Fibroblast of villous mesenchyme (primary cell): ENCODE measurements at regions not wholly inside any gene's neighbourhood (a gene's known extent, or its start where the extent isn't known, plus 50 kb on each side); places are given as distances from the start of the nearest gene placed in this dataset.

ENCODE experiments used
- DNase-seq: peaks from one replicate; pipeline ENCODE4 v3.0.0-alpha.2; 2010; ENCODE audit warnings: low read depth
- H3K4me3 ChIP-seq: 2 replicates; pipeline ENCODE4 v1.5.1; 2011; ENCODE audit warnings: low read depth, mild to moderate bottlenecking, low read length
- TF ChIP-seq, protein P1 (sequence below): IDR thresholded peaks from 2 replicates; pipeline ENCODE4 v1.5.1; 2012; ENCODE audit warnings: low read depth, mild to moderate bottlenecking, low read length; ENCODE audit not compliant: insufficient read depth

DNA sequence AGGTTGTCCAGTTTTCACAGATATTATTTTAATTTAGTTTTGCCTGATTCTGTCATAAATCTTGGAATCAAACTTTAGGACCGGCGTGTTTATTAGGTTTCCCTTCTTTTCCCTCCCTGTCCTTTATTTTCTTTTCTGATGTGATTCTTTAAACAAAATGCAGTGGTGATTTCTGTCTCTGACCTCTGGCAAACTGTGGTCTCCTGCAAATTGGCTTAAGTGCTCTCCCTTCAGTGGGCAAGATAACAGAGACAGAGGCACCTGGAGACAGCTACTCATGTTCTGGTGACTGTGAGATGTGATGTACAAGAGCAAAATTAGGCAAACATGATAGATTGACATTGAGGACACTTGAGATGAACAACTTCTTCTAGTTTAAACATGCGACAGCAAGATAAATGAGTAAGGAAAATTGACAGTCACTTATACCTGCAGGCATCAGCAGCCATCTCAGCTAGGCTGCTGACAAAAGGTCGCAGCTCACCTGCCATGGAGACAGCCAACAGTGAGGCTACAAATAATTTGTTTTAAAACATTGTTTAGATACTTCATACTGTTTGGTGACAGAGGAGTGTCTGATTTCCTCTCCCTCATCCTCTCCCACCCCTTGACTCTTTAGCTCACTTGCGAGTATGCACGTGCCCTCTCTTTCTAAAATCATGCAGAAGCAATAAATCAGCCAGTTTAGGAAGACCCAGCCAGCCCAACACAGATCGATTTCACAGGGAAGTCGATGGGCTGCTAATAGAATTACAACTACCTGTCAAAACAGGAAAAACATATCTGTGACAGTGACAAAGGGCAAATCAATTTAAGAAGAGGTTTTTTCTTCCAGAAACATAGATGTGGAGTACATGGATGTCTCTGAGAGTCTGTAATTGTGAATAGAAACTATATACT, 63.4 kb upstream of the MAP3K7 start:
- DNase-seq, result no peak
- H3K4me3 ChIP-seq, result no peak overlapping the region

GRCh38 chr6:90648873-90649272, 62.0 kb upstream of the MAP3K7 start:
- TF ChIP-seq, protein P1, sequence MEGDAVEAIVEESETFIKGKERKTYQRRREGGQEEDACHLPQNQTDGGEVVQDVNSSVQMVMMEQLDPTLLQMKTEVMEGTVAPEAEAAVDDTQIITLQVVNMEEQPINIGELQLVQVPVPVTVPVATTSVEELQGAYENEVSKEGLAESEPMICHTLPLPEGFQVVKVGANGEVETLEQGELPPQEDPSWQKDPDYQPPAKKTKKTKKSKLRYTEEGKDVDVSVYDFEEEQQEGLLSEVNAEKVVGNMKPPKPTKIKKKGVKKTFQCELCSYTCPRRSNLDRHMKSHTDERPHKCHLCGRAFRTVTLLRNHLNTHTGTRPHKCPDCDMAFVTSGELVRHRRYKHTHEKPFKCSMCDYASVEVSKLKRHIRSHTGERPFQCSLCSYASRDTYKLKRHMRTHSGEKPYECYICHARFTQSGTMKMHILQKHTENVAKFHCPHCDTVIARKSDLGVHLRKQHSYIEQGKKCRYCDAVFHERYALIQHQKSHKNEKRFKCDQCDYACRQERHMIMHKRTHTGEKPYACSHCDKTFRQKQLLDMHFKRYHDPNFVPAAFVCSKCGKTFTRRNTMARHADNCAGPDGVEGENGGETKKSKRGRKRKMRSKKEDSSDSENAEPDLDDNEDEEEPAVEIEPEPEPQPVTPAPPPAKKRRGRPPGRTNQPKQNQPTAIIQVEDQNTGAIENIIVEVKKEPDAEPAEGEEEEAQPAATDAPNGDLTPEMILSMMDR, result no peak
- H3K4me3 ChIP-seq, result no peak overlapping the region
- DNase-seq, result no peak

More for the DNA sequence above, 63.4 kb upstream of the MAP3K7 start:
- TF ChIP-seq, protein P1, result no peak

- H3K4me3 ChIP-seq, result no peak overlapping the region
- TF ChIP-seq, protein P1, result no peak
- DNase-seq, result no peak
Measured at GRCh38 chr6:90646940-90647339, 60.1 kb upstream of the MAP3K7 start.

- TF ChIP-seq, protein P1, result no peak
- no peak overlapping the region for H3K4me3 ChIP-seq
- DNase-seq, result no peak
Measured at GRCh38 chr6:90645634-90646033, 58.8 kb upstream of the MAP3K7 start.

GRCh38 chr6:90644492-90644891, 57.6 kb upstream of the MAP3K7 start:
- no peak for DNase-seq
- H3K4me3 ChIP-seq, result no peak overlapping the region
- TF ChIP-seq, protein P1, result no peak

GRCh38 chr6:90643381-90643780, 56.5 kb upstream of the MAP3K7 start:
- TF ChIP-seq, protein P1, result no peak
- no peak overlapping the region for H3K4me3 ChIP-seq
- no peak for DNase-seq
